GM12865 (cell line): ENCODE measurements at regions not wholly inside any gene's neighbourhood (a gene's known extent, or its start where the extent isn't known, plus 50 kb on each side); places are given as distances from the start of the nearest gene placed in this dataset.

Experiments
- DNase-seq: peaks from one replicate; pipeline ENCODE4 v3.0.0; 2010; ENCODE audit warnings: low read depth
- H3K4me3 ChIP-seq: 2 replicates; pipeline ENCODE4 v1.5.1; 2011; ENCODE audit warnings: mild to moderate bottlenecking, low read depth, low read length, control low read depth
- CTCF ChIP-seq: IDR thresholded peaks from 2 replicates; pipeline ENCODE4 v1.5.1; 2011; ENCODE audit warnings: low read length, control low read depth, low read depth, inconsistent platforms; ENCODE audit not compliant: insufficient read depth; ENCODE audit errors: missing control alignments

DNA sequence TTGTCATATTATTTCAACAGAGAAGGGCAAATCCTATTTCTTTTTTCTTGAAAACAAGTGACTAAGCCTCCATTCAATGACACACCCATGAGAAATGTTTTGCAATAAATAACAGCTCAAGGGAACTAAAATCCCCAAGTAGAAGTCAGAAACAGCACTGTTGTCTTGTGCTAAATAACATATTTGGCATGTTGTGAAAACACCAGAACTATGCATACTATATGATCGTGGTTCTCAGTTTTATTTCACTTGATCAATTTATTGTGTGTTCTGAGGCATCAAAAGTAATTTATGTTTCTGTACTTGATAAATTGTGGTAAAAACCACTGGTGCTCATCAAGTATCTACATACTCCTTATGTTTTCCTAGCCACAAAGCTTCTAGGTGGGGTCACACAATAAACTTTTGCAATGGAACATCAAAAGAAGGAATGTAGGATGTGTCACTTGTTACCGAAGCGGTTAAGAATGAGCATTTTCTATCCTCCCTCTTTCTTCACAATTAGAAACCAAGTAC lies 691.7 kb upstream of the CBLB start:
- DNase-seq: no peak
- no peak overlapping the region for H3K4me3 ChIP-seq
- no peak for TF ChIP-seq CTCF

- peak; percentile 86 for DNase-seq
- TF ChIP-seq CTCF: peak; percentile 27
- H3K4me3 ChIP-seq: peak overlapping the region; percentile 15; the same call in 1 of the 2 replicates
These were observed 697.5 kb upstream of the CBLB start for GRCh38 chr3:106566277-106566676.

DNA sequence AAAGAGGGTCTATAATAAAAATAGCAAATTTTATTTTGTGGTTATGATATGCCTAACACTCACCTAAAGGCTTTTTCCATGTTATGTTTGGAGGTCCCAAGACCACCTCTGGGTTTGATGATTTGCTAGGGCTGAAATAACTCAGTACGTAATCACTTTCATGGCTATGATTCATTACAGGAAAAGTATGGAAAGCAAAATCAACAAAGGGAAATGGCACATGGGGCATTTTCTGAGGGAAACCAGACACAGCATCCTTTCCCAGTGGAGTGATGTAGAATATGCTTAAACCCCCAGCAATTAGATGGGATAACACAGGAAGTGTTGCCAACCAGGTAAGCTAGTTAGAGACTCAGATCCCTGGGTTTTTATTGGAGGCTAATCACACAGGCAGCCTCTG lies 701.6 kb upstream of the CBLB start:
- H3K4me3 ChIP-seq: no peak overlapping the region
- DNase-seq: no peak
- TF ChIP-seq CTCF: no peak

- no peak for DNase-seq
- no peak for TF ChIP-seq CTCF
- no peak overlapping the region for H3K4me3 ChIP-seq
These were observed 704.8 kb upstream of the CBLB start for GRCh38 chr3:106573605-106574004.

DNA sequence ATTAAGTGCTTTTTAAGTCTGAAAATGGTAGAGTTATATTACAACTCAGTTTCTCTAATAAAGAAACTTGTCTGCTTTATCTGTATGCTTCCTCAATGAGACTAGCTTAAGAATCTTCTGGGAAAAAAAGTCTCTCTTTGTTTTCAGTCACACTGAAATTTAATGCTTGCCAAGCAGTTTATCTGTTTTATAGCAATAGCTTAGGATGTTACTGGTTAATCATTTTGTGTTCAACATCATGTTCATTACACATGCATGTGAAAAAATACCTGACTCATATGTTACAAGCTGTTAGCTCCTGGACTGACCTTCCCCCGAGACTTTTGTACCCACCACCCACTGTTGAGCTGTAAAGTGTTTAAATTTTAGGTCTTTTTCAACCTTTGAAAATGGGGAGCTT lies 706.2 kb upstream of the CBLB start:
- DNase-seq: no peak
- no peak overlapping the region for H3K4me3 ChIP-seq
- TF ChIP-seq CTCF: no peak

DNA sequence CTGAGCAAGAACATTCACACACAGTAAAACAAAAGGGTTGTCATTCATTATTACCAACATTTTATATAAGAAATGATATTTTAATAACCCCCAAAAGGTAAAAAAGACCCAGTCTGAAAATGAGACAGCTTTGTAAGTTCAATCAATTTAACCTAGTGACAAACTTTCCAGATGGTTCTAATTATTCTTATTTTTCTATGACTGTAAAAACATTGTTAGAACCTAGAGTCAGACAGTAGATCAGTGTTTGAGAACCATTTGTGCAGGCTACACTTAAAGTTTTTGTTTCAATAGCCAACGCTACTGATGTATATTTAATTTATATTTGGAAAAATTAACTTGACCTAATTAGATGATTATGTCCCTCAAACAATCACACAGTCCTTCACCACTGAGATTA lies 708.4 kb upstream of the CBLB start:
- TF ChIP-seq CTCF: no peak
- DNase-seq: no peak
- H3K4me3 ChIP-seq: no peak overlapping the region

- no peak for TF ChIP-seq CTCF
These were observed 710.1 kb upstream of the CBLB start for GRCh38 chr3:106578911-106579310.

More at GRCh38 chr3:106578911-106579310, 710.1 kb upstream of the CBLB start:
- DNase-seq: no peak
- H3K4me3 ChIP-seq: no peak overlapping the region
